Activated CD8-positive, alpha-beta T cell treated with anti-CD3 and anti-CD28 coated beads, Interleukin-2, amount 10 ng/mL, durations not matched to agents 7 days and 5 days (primary cell): ENCODE measurements at regions not wholly inside any gene's neighbourhood (a gene's known extent, or its start where the extent isn't known, plus 50 kb on each side); places are given as distances from the start of the nearest gene placed in this dataset.

Experiments used
- ATAC-seq: fragments of 150-1000 bp; cut with Tn5 transposase; one replicate; pipeline ENCODE4 v1.10.0; 2021; ENCODE audit warnings: moderate library complexity
- CTCF ChIA-PET: fragments of 350-600 bp; sonication (Branson Sonifier 250); formaldehyde crosslinking; loops from one replicate; lab custom pipeline; 2021; ENCODE audit warnings: antibody characterized with exemption; lab: Charles Lee
- POLR2A ChIA-PET: fragments of 350-600 bp; sonication (Branson Sonifier 250); formaldehyde crosslinking; loops from one replicate; lab custom pipeline; 2021; ENCODE audit warnings: antibody characterized with exemption; lab: Charles Lee
- DNase-seq: peaks from one replicate; pipeline ENCODE4 v3.0.0-alpha.2; 2020
- H3K27ac Mint-ChIP-seq: one replicate; pipeline ENCODE4 v1.8.0; 2021; ENCODE audit warnings: mild to moderate bottlenecking, mixed read lengths
- H3K27me3 Mint-ChIP-seq: one replicate; pipeline ENCODE4 v1.8.0; 2021; ENCODE audit warnings: low read depth, mixed read lengths
- H3K36me3 Mint-ChIP-seq: one replicate; pipeline ENCODE4 v1.8.0; 2021; ENCODE audit warnings: low read depth, mixed read lengths
- H3K4me1 Mint-ChIP-seq: one replicate; pipeline ENCODE4 v1.8.0; 2021; ENCODE audit warnings: low read depth, mixed read lengths
- H3K4me3 Mint-ChIP-seq: one replicate; pipeline ENCODE4 v1.8.0; 2021; ENCODE audit warnings: mild to moderate bottlenecking, mixed read lengths
- H3K9me3 Mint-ChIP-seq: one replicate; pipeline ENCODE4 v1.8.0; 2022; ENCODE audit warnings: mixed read lengths; ENCODE audit not compliant: insufficient read depth

DNA sequence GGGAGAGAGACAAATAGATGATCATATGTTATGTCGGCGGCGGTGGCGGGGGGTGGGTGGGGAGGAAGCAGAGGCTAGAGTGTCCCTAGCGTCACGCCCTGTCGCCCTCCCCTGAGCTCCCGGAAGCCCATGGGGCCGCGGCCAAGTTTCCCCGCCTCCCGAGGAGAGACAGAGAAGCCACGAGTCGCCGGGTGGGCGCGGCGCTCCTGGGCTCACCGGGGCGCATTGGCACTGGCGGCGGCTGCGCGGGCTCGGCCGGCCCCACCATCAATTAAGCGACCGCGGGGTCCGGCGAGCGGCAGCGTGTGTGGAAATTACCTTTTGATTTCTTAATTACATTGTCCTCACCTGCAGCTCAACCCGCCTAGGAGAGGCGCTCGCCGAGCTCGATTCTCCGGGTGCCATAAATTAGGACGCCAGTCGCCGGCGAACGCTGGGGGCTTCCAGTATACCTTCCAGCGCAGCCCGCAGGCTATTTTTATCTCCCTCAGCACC lies 119.9 kb upstream of the LHX5 start:
- ChIA-PET POLR2A (no interaction called here), CTCF (no interaction called here)
- no peak overlapping the region for H3K27ac Mint-ChIP-seq
- peak overlapping the region; percentile 27 for H3K4me3 Mint-ChIP-seq
- DNase-seq (peak; percentile 61), ATAC-seq (peak; percentile 87)
- peaks cover 25% of the 10 kb centered on the region for H3K27me3 Mint-ChIP-seq
- no peaks in the 10 kb centered on the region for H3K9me3 Mint-ChIP-seq
- no peaks in the 10 kb centered on the region for H3K36me3 Mint-ChIP-seq
- H3K4me1 Mint-ChIP-seq = no peaks in the 10 kb centered on the region

DNA sequence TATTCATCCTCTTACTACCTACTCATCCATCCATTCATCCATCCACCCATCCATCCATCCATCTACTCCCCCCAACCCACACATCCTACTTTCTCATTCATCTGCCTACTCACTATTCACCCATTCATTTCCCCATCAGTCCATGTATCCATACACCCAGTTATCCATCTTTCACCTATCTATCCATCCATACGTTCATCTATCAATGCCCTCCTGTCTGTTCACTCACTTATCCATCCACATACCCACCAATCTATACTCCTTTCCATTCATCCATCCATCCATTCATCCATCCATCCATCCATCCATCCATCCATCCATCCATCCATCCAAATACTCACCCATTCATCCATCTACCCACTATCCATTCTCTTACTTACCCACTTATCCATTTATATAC lies 117.8 kb upstream of the LHX5 start:
- H3K9me3 Mint-ChIP-seq = no peaks in the 10 kb centered on the region
- no peak for ATAC-seq
- H3K27me3 Mint-ChIP-seq = peaks cover 25% of the 10 kb centered on the region
- CTCF ChIA-PET = no interaction called here
- POLR2A ChIA-PET = no interaction called here
- no peak overlapping the region for H3K27ac Mint-ChIP-seq
- no peaks in the 10 kb centered on the region for H3K36me3 Mint-ChIP-seq
- no peak overlapping the region for H3K4me3 Mint-ChIP-seq
- DNase-seq = no peak
- H3K4me1 Mint-ChIP-seq = no peaks in the 10 kb centered on the region

- POLR2A ChIA-PET = no interaction called here
- DNase-seq (no peak), ATAC-seq (no peak)
- Mint-ChIP-seq H3K9me3 (no peaks in the 10 kb centered on the region), H3K27me3 (peaks cover 25% of the 10 kb centered on the region), H3K4me3 (no peak overlapping the region), H3K36me3 (no peaks in the 10 kb centered on the region), H3K4me1 (no peaks in the 10 kb centered on the region), H3K27ac (no peak overlapping the region)
- CTCF ChIA-PET = no interaction called here
Observed at GRCh38 chr12:113587720-113588119, 116.0 kb upstream of the LHX5 start.

- Mint-ChIP-seq H3K36me3 (no peaks in the 10 kb centered on the region), H3K4me1 (no peaks in the 10 kb centered on the region), H3K9me3 (no peaks in the 10 kb centered on the region), H3K4me3 (no peak overlapping the region), H3K27me3 (peaks cover 17% of the 10 kb centered on the region), H3K27ac (no peak overlapping the region)
- ChIA-PET CTCF (no interaction called here), POLR2A (no interaction called here)
- DNase-seq = no peak
- ATAC-seq = no peak
Observed at GRCh38 chr12:113586461-113586860, 114.8 kb upstream of the LHX5 start.

- no peak for DNase-seq
- H3K4me3 Mint-ChIP-seq = no peak overlapping the region
- H3K36me3 Mint-ChIP-seq = no peaks in the 10 kb centered on the region
- no peaks in the 10 kb centered on the region for H3K9me3 Mint-ChIP-seq
- no peak for ATAC-seq
- peaks cover 3% of the 10 kb centered on the region for H3K27me3 Mint-ChIP-seq
- POLR2A ChIA-PET = no interaction called here
- no peaks in the 10 kb centered on the region for H3K4me1 Mint-ChIP-seq
- H3K27ac Mint-ChIP-seq = no peak overlapping the region
- CTCF ChIA-PET = no interaction called here
Observed at GRCh38 chr12:113582521-113583218, 111.0 kb upstream of the LHX5 start.

DNA sequence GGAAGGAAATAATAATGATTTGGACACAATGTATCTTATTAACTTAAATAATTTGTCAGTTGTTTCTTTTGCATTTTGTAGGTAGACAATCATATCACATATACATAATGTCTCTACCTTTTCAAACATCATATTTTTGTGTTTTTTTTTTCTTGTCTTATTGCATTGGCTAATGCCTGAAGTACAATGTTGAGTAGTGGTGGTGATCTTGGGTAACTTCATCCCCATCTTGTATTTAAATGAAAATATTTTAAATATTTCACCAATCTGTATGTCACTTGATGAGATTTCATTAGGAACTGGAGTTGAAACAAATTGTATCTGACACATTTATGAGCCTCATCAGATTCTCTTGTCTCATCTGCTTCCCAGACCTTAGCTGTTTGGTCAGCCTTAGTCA lies 109.7 kb upstream of the LHX5 start:
- Mint-ChIP-seq H3K9me3 (no peaks in the 10 kb centered on the region), H3K4me1 (no peaks in the 10 kb centered on the region)

GRCh38 chr12:113580437-113580836 lies 108.8 kb upstream of the LHX5 start:
- no peak overlapping the region for H3K27ac Mint-ChIP-seq
- H3K4me1 Mint-ChIP-seq = no peaks in the 10 kb centered on the region
- POLR2A ChIA-PET = no interaction called here
- ATAC-seq (no peak), DNase-seq (no peak)
- no peaks in the 10 kb centered on the region for H3K36me3 Mint-ChIP-seq
- H3K27me3 Mint-ChIP-seq = no peaks in the 10 kb centered on the region
- CTCF ChIA-PET = no interaction called here
- H3K4me3 Mint-ChIP-seq = no peak overlapping the region
- H3K9me3 Mint-ChIP-seq = no peaks in the 10 kb centered on the region

More for the DNA sequence above, 109.7 kb upstream of the LHX5 start:
- Mint-ChIP-seq H3K36me3 (no peaks in the 10 kb centered on the region), H3K27me3 (no peaks in the 10 kb centered on the region), H3K27ac (no peak overlapping the region), H3K4me3 (no peak overlapping the region)
- ChIA-PET POLR2A (no interaction called here), CTCF (no interaction called here)
- no peak for ATAC-seq
- DNase-seq = no peak

DNA sequence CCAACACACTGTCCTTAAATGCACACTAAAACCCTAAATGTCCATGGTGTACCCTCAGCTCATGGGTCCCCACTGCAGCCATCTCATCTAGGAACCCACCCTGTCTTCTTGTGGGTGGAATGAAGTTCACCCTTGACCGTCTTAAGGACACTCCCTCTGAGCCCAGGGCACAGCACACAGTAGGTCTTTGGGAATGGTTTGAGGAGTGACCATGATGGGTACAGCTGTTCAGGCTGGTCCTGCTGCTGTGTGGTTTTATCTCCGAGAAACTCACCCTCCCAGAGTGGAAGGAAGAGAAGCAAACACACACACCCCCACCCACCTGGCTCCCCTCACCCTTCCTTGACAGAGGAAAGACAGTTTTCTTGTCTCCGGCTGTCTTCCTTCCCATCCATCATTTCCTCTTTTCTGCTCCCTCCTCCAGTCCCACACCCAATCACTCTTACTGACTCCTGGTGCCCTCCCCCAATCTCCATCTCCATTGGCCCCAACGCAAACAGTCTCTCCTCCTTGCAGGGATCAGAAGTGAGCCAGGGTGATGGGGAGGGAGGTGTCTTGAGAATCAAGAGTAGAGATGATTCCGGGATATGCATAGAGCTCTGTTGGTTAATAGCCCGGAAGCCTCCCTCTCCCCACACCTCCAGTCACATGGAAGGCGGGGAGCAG lies 105.9 kb upstream of the LHX5 start:
- no peaks in the 10 kb centered on the region for H3K4me1 Mint-ChIP-seq
- ATAC-seq (no peak), DNase-seq (no peak)
- no peak overlapping the region for H3K27ac Mint-ChIP-seq
- H3K27me3 Mint-ChIP-seq = no peaks in the 10 kb centered on the region
- no peaks in the 10 kb centered on the region for H3K9me3 Mint-ChIP-seq
- H3K4me3 Mint-ChIP-seq = no peak overlapping the region
- POLR2A ChIA-PET = no interaction called here
- CTCF ChIA-PET = no interaction called here
- H3K36me3 Mint-ChIP-seq = no peaks in the 10 kb centered on the region

DNA sequence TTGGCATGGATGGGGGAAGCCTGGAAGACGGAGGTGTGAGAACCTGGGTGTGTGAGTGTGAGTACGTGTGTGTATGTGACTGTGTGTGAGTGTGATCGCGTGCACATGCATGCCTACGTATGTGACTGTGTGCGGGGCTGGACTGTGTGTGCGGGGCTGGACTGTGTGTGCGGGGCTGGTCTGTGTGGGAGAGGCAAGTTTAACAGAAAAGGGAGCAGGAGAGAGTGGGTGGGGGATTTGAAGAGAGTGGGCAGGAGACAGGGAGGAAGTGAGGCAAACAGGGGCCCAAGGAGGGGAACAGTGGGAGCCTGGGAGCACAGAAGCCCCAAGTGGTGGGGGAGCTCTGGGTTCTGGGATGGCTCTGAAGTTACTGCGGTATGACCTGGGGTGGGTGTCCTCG lies 103.7 kb upstream of the LHX5 start:
- H3K27me3 Mint-ChIP-seq = no peaks in the 10 kb centered on the region
- CTCF ChIA-PET = no interaction called here

DNA sequence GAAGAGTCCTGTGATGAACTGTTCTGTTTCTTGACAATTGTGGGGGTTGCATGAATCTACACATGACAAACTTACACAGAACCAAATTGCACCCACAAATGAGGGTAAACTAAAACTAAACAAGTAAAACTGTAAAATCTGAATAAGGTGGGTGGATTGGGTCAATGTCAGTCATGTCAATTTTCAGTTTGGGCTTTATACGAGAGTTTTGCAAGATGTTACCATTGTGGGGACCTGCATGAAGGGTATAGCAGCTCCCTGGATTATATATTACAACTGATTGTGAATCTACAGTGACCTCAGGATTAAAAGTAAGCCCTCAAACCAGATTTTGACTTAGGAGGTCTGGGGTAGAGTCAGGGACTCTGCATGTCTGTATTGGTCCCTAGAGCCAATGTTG lies 101.5 kb upstream of the LHX5 start:
- Mint-ChIP-seq H3K4me3 (no peak overlapping the region), H3K4me1 (no peaks in the 10 kb centered on the region), H3K9me3 (no peaks in the 10 kb centered on the region), H3K36me3 (no peaks in the 10 kb centered on the region), H3K27ac (no peak overlapping the region), H3K27me3 (no peaks in the 10 kb centered on the region)
- POLR2A ChIA-PET = no interaction called here
- DNase-seq (no peak), ATAC-seq (no peak)
- CTCF ChIA-PET = no interaction called here

More for the DNA sequence above, 103.7 kb upstream of the LHX5 start:
- Mint-ChIP-seq H3K27ac (no peak overlapping the region), H3K9me3 (no peaks in the 10 kb centered on the region), H3K4me3 (no peak overlapping the region), H3K36me3 (no peaks in the 10 kb centered on the region), H3K4me1 (no peaks in the 10 kb centered on the region)
- DNase-seq (no peak), ATAC-seq (no peak)
- POLR2A ChIA-PET = no interaction called here

DNA sequence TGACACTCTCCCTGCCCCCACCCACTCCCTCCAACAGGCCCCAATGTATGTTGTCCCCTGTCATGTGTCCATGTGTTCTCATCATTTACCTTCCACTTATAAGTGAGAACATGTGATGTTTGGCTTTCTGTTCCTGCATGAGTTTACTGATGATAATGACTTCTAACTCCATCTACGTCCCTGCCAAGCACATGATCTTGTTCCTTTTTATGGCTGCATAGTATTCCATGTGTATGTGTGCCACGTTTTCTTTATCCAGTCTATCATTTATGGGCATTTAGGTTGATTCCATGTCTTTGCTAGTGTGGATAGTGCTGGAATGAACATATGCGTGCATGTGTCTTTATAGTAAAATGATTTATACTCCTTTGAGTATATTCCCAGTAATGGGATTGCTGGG lies 100.0 kb upstream of the LHX5 start:
- CTCF ChIA-PET = no interaction called here
- no peaks in the 10 kb centered on the region for H3K4me1 Mint-ChIP-seq

DNA sequence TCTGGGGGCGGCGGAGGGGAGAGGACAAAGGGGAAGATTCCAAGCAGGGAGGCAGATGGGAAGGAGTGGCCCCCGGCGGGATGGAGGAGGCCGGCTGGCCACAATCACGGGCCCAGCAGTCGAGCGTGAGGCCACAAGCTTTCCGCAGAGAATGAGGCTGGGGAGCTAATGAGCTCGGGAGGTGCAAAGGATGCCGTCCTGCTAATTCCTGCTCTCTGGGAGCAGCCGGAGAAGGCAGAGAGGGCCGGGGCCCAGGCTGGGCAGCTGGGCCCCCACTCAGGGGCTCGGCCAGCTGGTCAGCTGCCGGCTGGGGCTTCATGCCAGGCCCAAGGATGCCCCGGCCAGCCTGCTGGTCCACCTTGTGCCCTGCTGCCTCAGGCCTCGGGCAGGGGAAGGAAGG lies 98.1 kb upstream of the LHX5 start:
- POLR2A ChIA-PET = no interaction called here
- Mint-ChIP-seq H3K9me3 (no peaks in the 10 kb centered on the region), H3K36me3 (no peaks in the 10 kb centered on the region), H3K4me3 (no peak overlapping the region), H3K27ac (no peak overlapping the region), H3K27me3 (peaks cover 3% of the 10 kb centered on the region), H3K4me1 (no peaks in the 10 kb centered on the region)
- CTCF ChIA-PET = no interaction called here
- DNase-seq = no peak
- ATAC-seq = no peak

More for the DNA sequence above, 100.0 kb upstream of the LHX5 start:
- Mint-ChIP-seq H3K4me3 (no peak overlapping the region), H3K27ac (no peak overlapping the region), H3K36me3 (no peaks in the 10 kb centered on the region), H3K27me3 (no peaks in the 10 kb centered on the region), H3K9me3 (no peaks in the 10 kb centered on the region)
- ATAC-seq (no peak), DNase-seq (no peak)
- POLR2A ChIA-PET = no interaction called here
